ENCODE measurements at regions not wholly inside any gene's neighbourhood (a gene's known extent, or its start where the extent isn't known, plus 50 kb on each side); places are given as distances from the start of the nearest gene placed in this dataset.

DNA sequence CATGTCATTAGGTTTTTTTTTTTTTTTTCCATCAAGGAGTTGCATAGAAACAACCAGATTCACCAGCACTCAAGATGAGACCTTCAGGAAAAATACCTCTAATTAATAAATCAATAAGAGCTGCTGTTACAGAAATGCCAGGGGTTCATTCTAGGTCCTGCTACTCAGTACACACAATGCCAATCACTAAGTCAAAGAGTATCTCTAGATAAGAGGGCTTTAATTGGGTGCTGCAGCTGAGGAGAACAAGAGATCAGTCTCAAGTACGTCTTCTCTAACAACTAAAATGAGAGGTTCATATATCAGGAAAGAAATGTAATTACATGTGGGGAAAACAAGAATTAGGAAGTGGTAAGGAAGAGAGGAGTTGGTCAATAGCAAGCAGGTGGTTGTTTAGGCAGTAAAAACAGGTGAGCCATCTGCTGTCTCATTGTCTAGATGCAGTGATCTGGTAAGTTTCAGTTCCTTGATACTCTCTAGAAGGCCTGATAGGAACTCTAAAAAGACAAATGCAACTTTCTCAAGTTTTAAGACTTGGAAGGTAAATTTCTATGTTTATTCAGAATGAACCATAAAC, 272.9 kb upstream of the ZWINT start:
- ChIA-PET CTCF (no interaction called here), POLR2A (ENCODE audit: low non-redundant PET) (no interaction called here)
- Histone ChIP-seq H3K36me3 (ENCODE audit: insufficient read depth, low read length, poor library complexity, severe bottlenecking) (no peaks in the 10 kb centered on the region), H3K4me1 (ENCODE audit: insufficient read depth, low read length, poor library complexity, severe bottlenecking) (no peaks in the 10 kb centered on the region), H3K27me3 (replicated peaks; ENCODE audit: insufficient read depth, low read depth, low read length, poor library complexity) (no peaks in the 10 kb centered on the region), H3K9me3 (ENCODE audit: low read depth, low read length, poor library complexity, severe bottlenecking) (peaks cover 4% of the 10 kb centered on the region), H3K4me3 (ENCODE audit: low read depth, low read length, poor library complexity, severe bottlenecking) (no peak overlapping the region), H3K27ac (ENCODE audit: low read depth, low read length, poor library complexity, severe bottlenecking) (no peak overlapping the region)
- no peak for DNase-seq (ENCODE audit: low spot score)
- BruUV-seq (replicated peaks) = no TSS peak
- TF ChIP-seq CTCF (conservative IDR thresholded peaks at IDR 0.05; ENCODE audit: low read depth, low read length) (no peak), EZH2 (IDR thresholded peaks at IDR 0.05; ENCODE audit: borderline replicate concordance, low read depth, low read length, poor library complexity, severe bottlenecking) (no peak)
- intact Hi-C loops (cut with micrococcal nuclease; ENCODE audit: unreplicated experiment) = no loop called here

GRCh38 chr10:56632537-56632936, 271.5 kb upstream of the ZWINT start:
- intact Hi-C loops (cut with micrococcal nuclease; ENCODE audit: unreplicated experiment) = no loop called here
- no peak for TF ChIP-seq CTCF (conservative IDR thresholded peaks at IDR 0.05; ENCODE audit: low read depth, low read length)
- TF ChIP-seq EZH2 (IDR thresholded peaks at IDR 0.05; ENCODE audit: borderline replicate concordance, low read depth, low read length, poor library complexity, severe bottlenecking) = no peak
- no peak for DNase-seq (ENCODE audit: low spot score)
- POLR2A ChIA-PET (ENCODE audit: low non-redundant PET) = no interaction called here
- H3K27me3 ChIP-seq (replicated peaks; ENCODE audit: insufficient read depth, low read depth, low read length, poor library complexity) = no peaks in the 10 kb centered on the region
- H3K4me3 ChIP-seq (ENCODE audit: low read depth, low read length, poor library complexity, severe bottlenecking) = no peak overlapping the region
- no TSS peak for BruUV-seq (replicated peaks)
- H3K36me3 ChIP-seq (ENCODE audit: insufficient read depth, low read length, poor library complexity, severe bottlenecking) = no peaks in the 10 kb centered on the region
- H3K4me1 ChIP-seq (ENCODE audit: insufficient read depth, low read length, poor library complexity, severe bottlenecking) = no peaks in the 10 kb centered on the region
- no peak overlapping the region for H3K27ac ChIP-seq (ENCODE audit: low read depth, low read length, poor library complexity, severe bottlenecking)
- CTCF ChIA-PET = no interaction called here
- peaks cover 9% of the 10 kb centered on the region for H3K9me3 ChIP-seq (ENCODE audit: low read depth, low read length, poor library complexity, severe bottlenecking)

- no peaks in the 10 kb centered on the region for H3K27me3 ChIP-seq (replicated peaks; ENCODE audit: insufficient read depth, low read depth, low read length, poor library complexity)
- ChIA-PET POLR2A (ENCODE audit: low non-redundant PET) (no interaction called here), CTCF (no interaction called here)
- no peak for DNase-seq (ENCODE audit: low spot score)
- H3K4me3 ChIP-seq (ENCODE audit: low read depth, low read length, poor library complexity, severe bottlenecking) = no peak overlapping the region
- no TSS peak for BruUV-seq (replicated peaks)
- no peaks in the 10 kb centered on the region for H3K36me3 ChIP-seq (ENCODE audit: insufficient read depth, low read length, poor library complexity, severe bottlenecking)
- intact Hi-C loops (cut with micrococcal nuclease; ENCODE audit: unreplicated experiment) = no loop called here
- no peak for TF ChIP-seq CTCF (conservative IDR thresholded peaks at IDR 0.05; ENCODE audit: low read depth, low read length)
- TF ChIP-seq EZH2 (IDR thresholded peaks at IDR 0.05; ENCODE audit: borderline replicate concordance, low read depth, low read length, poor library complexity, severe bottlenecking) = no peak
- H3K4me1 ChIP-seq (ENCODE audit: insufficient read depth, low read length, poor library complexity, severe bottlenecking) = no peaks in the 10 kb centered on the region
- peaks cover 14% of the 10 kb centered on the region for H3K9me3 ChIP-seq (ENCODE audit: low read depth, low read length, poor library complexity, severe bottlenecking)
- no peak overlapping the region for H3K27ac ChIP-seq (ENCODE audit: low read depth, low read length, poor library complexity, severe bottlenecking)
Measured at GRCh38 chr10:56624082-56624481, 263.0 kb upstream of the ZWINT start.
